22Rv1 (cell line): ENCODE measurements at regions not wholly inside any gene's neighbourhood (a gene's known extent, or its start where the extent isn't known, plus 50 kb on each side); places are given as distances from the start of the nearest gene placed in this dataset.

Source experiments
- CTCF ChIP-seq: fragments of 450-650 bp; IDR thresholded peaks from 2 replicates; pipeline ENCODE4 v1.5.1; 2017; ENCODE audit warnings: mild to moderate bottlenecking
- ZFX ChIP-seq: fragments of 450-650 bp; IDR thresholded peaks from 2 replicates; pipeline ENCODE4 v1.6.1; 2017; ENCODE audit warnings: antibody characterized with exemption, borderline replicate concordance

GRCh38 chr7:84495128-84495527 lies 300.5 kb upstream of the SEMA3A start:
- TF ChIP-seq ZFX (no peak), CTCF (no peak)
